Stimulated activated naive CD4-positive, alpha-beta T cell (primary cell): ENCODE measurements at regions not wholly inside any gene's neighbourhood (a gene's known extent, or its start where the extent isn't known, plus 50 kb on each side); places are given as distances from the start of the nearest gene placed in this dataset.

Experiments
- DNase-seq, 6 experiments: peaks; one replicate each; lab custom pipeline; 2025; lab: John Stamatoyannopoulos, UW

DNA sequence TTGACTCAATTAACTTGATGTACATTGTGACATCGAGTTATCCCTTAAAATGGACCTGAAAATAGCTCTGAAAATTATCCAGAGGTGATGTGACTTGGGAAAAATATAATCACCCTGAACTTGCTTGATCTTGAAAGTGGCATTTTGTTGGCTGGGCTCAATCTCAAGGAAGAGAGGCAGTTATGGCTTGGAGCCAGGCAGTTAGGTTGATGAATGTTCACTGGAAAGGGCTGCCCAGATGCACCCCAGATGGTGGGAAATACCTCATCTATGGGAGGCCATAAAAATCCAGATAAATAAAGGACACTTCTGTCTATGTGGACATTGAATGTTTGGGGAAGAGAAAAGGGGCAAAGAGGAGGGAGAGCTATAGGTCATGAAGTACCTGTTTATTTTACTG lies 55.7 kb upstream of the OR5AN1 start:
- DNase-seq, result no peak

DNA sequence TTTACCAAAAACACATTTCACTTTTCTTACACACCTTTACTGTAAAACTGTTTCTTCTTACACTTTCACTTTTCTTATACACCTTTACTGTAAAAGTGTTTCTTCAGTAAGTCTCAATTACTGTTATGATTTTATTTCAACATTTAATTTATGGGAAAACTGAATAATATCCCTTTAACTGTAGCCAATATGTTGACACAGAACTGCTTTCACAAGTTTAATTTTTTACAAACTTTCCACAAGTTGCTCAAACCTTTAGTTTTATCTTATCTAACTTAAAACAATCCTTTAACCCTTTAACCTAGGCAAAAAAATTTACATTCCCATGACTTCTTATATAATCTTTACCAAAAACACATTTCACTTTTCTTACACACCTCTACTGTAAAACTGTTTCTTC lies 63.3 kb upstream of the OR5AN1 start:
- DNase-seq, result no peak

GRCh38 chr11:59292611-59293010 lies 66.1 kb upstream of the OR5AN1 start:
- no peak for DNase-seq

- no peak for DNase-seq
Observed at GRCh38 chr11:59291228-59291627, 67.5 kb upstream of the OR5AN1 start.

GRCh38 chr11:59289356-59290181 lies 69.1 kb upstream of the OR5AN1 start:
- DNase-seq, result no peak

DNA sequence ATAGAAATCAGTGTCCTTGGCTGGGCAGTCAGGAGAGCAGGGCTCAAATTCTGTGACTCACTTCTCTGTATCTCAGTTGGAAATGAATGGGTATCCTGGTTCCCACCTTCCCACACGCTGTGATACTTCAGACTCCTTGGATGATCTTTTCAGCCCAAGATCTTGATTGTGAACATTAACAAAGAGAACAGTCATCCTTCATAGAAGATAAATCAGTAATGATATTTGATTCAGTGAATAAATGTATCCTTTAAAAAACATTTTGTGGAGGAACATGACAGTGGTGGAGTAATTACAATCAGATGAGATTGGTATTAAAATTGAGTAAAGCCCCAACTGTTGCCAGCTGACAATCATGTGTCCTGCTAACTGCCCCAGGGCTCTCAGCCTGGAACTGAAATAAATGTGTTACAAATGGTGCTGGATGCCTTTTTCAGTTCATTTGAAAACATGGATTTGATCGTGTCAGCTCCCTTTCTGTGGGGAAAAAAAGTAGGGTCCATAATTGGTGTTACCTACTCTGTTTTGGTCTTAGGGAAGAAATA lies 72.9 kb upstream of the OR5AN1 start:
- no peak for DNase-seq

DNA sequence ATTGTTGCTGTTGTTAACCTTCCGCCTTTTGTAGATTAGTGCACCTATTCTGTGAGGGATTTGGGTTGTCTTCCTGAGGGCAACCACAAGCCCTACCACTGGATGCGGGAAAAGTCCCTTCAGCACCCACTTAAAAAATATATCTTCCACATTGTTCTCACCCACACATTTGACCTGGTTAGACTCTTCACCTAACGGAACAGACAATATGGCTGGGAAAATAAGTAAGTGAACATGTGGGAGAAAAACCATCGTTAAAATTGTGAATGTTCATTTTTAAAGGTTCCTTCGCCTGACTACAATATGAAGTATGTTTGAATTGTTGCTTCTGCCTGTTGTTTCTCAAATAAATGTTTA lies 72.0 kb upstream of the MPEG1 start:
- DNase-seq, result no peak

DNA sequence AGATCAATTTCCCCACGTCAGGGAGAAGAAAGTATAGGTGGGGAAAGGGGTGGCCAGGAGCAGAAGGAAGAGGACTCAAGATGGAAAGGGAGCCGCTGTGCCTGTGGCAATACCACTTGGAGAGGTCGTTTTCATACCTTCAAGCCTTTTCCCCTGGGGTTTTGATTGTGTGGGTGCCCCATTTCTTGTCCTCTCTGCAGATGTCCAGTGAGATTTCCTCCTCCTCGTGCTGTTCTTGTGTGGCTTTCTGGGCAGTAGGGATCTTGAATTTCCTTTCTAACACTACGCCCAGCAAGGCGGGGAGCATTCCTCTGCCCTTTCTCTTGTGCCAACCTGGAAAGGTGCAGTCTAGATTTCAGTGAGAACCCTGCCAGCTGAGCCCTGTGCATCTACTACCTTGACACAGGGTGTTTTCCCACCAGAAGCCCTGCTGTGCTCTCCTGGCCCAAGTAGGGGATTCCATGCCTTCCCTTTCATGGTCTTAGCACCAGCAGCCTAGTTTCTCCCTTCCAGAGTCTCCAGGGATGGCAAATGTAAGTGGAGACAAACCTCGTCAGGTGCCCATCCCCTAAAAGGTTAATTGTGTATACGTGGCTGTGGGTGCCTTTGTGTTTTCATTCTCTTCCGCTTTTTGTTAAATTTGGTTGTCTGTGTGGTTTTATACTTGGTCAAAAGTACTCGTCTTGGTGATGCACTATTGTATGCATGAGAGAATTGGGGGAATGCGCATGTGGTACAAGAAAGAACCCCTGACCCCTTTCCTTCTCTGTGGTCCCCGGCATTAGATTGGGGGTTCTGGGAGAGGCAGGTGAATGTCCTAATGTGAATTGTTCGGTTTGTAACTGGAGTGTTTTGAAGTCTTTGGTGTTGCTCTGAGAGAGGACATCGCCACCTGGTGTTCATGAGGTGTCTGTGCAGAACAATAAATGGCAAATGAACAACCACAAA lies 71.4 kb upstream of the MPEG1 start:
- DNase-seq, result peak; percentile 12 to 81 (median 25)

DNA sequence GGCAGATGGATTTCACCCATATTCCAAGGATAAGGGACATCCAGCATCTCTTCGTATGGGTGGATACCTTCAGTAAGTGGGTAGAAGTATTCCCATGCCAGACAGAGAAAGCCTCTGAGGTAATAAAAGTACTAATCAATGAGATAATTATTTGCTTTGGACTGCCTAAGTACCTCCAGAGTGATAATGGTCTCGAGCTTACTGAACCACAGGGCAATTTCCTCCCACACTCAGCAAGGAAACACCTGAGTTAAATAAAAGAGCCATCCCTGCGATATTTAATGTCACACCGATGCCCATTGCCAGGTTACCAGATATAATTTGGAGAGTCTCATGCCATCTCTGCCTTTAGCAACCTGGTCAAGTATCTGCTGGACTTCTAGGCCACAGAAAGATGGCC lies 70.6 kb upstream of the MPEG1 start:
- no peak for DNase-seq

DNA sequence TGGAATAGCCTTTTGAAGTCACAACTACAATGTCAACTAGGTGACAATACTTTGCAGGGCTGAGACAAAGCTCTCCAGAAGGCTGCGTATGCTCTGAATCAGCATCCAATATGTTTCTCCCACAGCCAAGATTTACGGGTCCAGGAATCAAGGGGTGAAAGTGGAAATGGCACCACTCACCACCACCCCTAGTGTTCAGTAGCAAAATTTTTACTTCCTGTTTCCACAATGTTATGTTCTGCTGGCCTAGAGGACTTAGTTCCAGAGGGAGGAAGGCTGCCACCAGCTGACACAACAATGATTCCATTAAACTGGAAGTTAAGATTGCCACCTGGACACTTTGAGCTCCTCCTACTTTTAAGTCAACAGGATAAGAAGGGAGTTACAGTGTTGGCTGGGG lies 68.5 kb upstream of the MPEG1 start:
- DNase-seq, result no peak

- DNase-seq, result peak in 3 of 6 experiments; percentile 11 to 34 (median 26)
Observed at GRCh38 chr11:59273373-59273841, 60.7 kb upstream of the MPEG1 start.

GRCh38 chr11:59272771-59273372 lies 60.1 kb upstream of the MPEG1 start:
- DNase-seq, result peak in 1 of 6 experiments; percentile 34

GRCh38 chr11:59271811-59272327 lies 59.1 kb upstream of the MPEG1 start:
- no peak for DNase-seq

DNA sequence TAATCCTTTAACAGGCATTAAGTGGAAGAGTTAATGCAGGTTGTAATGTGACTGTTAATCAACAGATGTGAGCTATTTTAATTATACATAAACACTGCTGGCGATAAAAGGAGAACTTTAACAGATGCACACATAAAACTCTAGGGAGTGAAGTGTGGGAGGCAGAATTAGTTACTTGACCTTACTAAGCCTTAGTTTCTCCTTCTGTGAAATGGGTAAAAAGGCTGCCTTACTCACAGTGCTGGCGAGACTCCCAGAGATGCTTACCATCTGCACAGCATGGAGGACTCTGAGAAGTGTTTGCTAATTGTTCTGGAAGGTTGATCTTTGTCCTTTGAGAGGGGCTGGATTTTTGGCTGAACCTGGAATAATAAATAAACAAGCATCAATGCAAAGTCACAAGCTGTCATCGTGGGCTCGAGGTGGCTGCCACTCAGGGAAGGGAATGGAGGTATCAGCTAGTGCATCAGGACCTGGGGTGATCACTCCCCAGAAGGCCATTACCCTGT lies 58.6 kb upstream of the MPEG1 start:
- no peak for DNase-seq

- no peak for DNase-seq
Observed at GRCh38 chr11:59267736-59268475, 55.2 kb upstream of the MPEG1 start.

DNA sequence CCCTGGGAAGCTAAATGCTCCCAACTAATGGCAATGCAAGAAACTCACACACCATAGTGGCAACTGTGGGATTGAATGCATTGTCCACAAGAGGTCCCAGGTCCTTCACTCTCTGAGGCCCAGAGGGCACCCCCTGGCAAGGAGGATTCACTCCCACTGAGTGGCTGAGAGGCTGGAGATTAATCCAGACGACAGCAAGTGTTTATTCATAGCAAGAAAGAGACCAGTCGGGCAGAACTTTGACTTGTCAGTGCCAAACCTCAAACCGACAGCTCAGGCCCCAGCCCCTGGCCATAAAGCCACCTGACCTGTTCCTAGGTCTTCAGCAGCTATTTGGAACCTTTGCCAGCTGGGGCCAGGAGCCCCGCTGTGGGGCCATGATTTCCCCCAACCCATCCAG lies 54.5 kb upstream of the MPEG1 start:
- no peak for DNase-seq

GRCh38 chr11:59266491-59266890 lies 53.8 kb upstream of the MPEG1 start:
- DNase-seq, result no peak

- no peak for DNase-seq
Observed at GRCh38 chr11:59265735-59266134, 53.0 kb upstream of the MPEG1 start.

GRCh38 chr11:59264736-59265135 lies 52.0 kb upstream of the MPEG1 start:
- no peak for DNase-seq

DNA sequence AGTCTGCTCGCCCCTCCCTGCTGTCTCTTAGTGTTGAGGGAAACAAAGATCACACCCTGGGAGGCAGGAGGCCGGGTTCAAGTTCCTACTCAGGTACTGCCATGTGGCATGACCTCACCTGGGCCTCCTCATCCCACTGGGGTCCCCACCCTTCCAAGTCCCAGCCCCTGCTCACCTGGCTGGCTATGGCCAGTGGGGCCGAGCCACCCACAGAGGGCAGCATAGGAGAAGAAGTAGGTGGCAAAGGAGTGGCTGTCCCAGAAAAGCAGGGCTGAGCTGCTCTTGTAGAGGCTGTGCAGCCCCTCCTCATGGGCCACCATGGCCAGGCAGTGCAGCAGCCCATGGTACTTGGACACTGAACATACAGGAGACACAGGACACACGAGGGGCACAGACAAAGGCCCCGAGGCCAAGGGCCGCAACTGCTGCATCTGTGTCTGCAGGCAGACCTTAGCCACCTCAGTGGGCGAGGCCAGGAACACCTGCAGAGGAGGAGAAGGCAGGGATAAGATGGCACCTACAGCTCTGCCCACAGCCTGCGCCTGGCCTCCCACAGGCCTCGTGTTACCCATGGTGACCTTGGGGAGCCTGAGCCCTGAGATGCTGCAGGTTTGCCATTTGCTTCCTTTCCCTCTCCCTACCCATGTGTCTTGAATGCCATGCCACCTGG lies 50.6 kb upstream of the MPEG1 start:
- peak in 4 of 6 experiments; percentile 16 to 37 (median 27) for DNase-seq
